ENCODE measurements at regions not wholly inside any gene's neighbourhood (a gene's known extent, or its start where the extent isn't known, plus 50 kb on each side); places are given as distances from the start of the nearest gene placed in this dataset.

DNA sequence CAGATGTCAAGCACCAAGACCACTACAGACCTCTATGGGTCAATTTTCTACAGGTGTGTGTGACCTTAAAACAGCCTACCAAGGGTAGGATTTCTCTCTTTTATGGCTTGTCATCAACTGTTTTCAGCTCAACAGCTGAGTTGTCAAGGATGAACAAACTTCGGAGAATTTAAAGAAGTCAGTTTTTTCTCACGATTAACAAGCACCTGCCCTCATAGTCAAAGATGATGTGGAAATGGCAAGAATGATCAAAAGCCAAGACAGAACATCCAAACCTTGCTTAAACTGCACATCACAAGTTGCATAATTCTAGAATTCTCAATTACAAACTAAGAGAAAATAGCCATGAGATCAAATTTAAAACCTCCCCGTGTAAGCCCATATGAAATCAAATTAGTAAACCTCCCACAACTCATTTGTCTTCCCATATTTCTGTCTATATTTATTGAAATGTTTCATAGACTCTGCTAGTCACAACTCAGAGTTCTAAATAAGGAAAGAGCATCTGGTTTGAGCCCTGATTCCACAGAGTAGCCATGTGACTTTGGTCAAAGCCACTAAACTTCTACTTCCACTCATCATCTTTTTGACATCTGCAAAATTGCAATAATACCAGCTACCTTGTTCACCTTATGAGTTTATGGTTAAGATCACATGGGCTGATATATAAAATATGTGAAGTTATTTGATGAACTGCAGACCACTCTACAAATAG is 521.5 kb upstream of the HTR2A start:
- intact Hi-C loops (cut with DNase I): no loop called here
- TF ChIP-seq POLR2A (IDR thresholded peaks at IDR 0.05): no peak
- TF ChIP-seq, protein P1, sequence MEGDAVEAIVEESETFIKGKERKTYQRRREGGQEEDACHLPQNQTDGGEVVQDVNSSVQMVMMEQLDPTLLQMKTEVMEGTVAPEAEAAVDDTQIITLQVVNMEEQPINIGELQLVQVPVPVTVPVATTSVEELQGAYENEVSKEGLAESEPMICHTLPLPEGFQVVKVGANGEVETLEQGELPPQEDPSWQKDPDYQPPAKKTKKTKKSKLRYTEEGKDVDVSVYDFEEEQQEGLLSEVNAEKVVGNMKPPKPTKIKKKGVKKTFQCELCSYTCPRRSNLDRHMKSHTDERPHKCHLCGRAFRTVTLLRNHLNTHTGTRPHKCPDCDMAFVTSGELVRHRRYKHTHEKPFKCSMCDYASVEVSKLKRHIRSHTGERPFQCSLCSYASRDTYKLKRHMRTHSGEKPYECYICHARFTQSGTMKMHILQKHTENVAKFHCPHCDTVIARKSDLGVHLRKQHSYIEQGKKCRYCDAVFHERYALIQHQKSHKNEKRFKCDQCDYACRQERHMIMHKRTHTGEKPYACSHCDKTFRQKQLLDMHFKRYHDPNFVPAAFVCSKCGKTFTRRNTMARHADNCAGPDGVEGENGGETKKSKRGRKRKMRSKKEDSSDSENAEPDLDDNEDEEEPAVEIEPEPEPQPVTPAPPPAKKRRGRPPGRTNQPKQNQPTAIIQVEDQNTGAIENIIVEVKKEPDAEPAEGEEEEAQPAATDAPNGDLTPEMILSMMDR (IDR thresholded peaks at IDR 0.05): no peak

DNA sequence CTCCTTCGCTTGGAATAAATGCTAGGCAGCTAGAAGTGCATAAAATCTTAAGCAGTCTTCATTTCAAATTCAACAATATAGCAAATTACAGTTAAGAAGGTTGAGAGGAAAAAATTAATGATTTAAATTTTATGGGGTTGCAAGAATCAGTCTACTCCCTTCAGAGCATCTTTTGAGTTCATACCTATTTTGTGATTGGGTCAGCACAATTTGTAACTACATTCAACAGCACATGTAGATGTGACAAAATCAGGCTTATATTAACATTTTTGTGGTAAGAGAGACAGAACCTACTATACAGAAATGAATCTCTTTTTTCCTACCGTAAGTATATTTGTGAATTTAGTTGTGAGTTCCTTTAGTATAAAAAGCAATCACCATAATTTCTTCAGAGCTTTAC is 520.6 kb upstream of the HTR2A start:
- intact Hi-C loops (cut with DNase I): no loop called here
- 83 to 86% methylated on average over 2 of the region's 2 CpGs for WGBS, 2 donors
- no peak for DNase-seq
- H3K27ac ChIP-seq: no peak overlapping the region
- H3K9me3 ChIP-seq: no peaks in the 10 kb centered on the region
- no peaks in the 10 kb centered on the region for H3K36me3 ChIP-seq (replicated peaks in 1 of 2; ENCODE audit: insufficient read depth in 1 of 2, low read depth in 2 of 2)
- TF ChIP-seq, protein P1 (IDR thresholded peaks at IDR 0.05): no peak
- no peak for TF ChIP-seq POLR2A (IDR thresholded peaks at IDR 0.05)
- H3K27me3 ChIP-seq: no peaks in the 10 kb centered on the region
- ATAC-seq: no peak
- H3K4me3 ChIP-seq: no peak overlapping the region
- H3K4me1 ChIP-seq: no peaks in the 10 kb centered on the region

More for the DNA sequence above, 521.5 kb upstream of the HTR2A start:
- Histone ChIP-seq H3K9me3 (no peaks in the 10 kb centered on the region), H3K36me3 (replicated peaks in 1 of 2; ENCODE audit: insufficient read depth in 1 of 2, low read depth in 2 of 2) (no peaks in the 10 kb centered on the region), H3K4me3 (no peak overlapping the region), H3K27ac (no peak overlapping the region), H3K4me1 (no peaks in the 10 kb centered on the region), H3K27me3 (no peaks in the 10 kb centered on the region)
- no peak for DNase-seq
- no peak for ATAC-seq
- 77 to 81% methylated on average over 3 of the region's 3 CpGs for WGBS, 2 donors

- Histone ChIP-seq H3K4me3 (no peak overlapping the region), H3K27ac (no peak overlapping the region), H3K36me3 (replicated peaks in 1 of 2; ENCODE audit: insufficient read depth in 1 of 2, low read depth in 2 of 2) (no peaks in the 10 kb centered on the region), H3K27me3 (no peaks in the 10 kb centered on the region), H3K9me3 (no peaks in the 10 kb centered on the region), H3K4me1 (no peaks in the 10 kb centered on the region)
- ATAC-seq (no peak), DNase-seq (no peak)
- WGBS, 2 donors: 73 to 76% methylated on average over 4 of the region's 4 CpGs
- no peak for TF ChIP-seq POLR2A (IDR thresholded peaks at IDR 0.05)
- TF ChIP-seq, protein P1 (IDR thresholded peaks at IDR 0.05): no peak
- intact Hi-C loops (cut with DNase I): no loop called here
These were observed 518.2 kb upstream of the HTR2A start for GRCh38 chr13:47415048-47415447.

DNA sequence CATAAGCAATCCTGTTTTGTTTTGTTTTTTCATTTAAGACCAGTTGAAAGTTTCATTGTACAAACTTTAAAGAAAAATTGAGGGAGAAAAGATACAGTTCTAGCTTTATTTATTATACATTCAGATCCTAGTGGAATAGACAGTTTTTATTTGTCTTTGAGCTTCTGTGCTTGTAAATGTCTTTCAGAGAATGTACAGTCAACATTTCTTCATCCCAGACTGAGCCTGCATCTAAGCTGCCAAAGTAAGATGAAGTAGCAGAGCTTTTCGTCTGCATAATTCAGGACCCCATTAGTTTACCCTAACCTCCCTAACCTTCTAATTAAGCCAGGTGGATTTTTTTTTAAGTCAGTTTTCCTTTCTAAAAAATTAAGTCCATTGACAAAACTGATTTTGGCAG is 516.7 kb upstream of the HTR2A start:
- ATAC-seq (no peak), DNase-seq (no peak)
- no peaks in the 10 kb centered on the region for H3K4me1 ChIP-seq
- H3K27me3 ChIP-seq: no peaks in the 10 kb centered on the region
- H3K27ac ChIP-seq: no peak overlapping the region
- 48 to 63% methylated on average over 1 of the region's 1 CpG for WGBS, 2 donors
- H3K9me3 ChIP-seq: no peaks in the 10 kb centered on the region
- no peak overlapping the region for H3K4me3 ChIP-seq
- TF ChIP-seq, protein P1 (IDR thresholded peaks at IDR 0.05): no peak
- no peak for TF ChIP-seq POLR2A (IDR thresholded peaks at IDR 0.05)
- intact Hi-C loops (cut with DNase I): no loop called here
- H3K36me3 ChIP-seq (replicated peaks in 1 of 2; ENCODE audit: insufficient read depth in 1 of 2, low read depth in 2 of 2): no peaks in the 10 kb centered on the region

DNA sequence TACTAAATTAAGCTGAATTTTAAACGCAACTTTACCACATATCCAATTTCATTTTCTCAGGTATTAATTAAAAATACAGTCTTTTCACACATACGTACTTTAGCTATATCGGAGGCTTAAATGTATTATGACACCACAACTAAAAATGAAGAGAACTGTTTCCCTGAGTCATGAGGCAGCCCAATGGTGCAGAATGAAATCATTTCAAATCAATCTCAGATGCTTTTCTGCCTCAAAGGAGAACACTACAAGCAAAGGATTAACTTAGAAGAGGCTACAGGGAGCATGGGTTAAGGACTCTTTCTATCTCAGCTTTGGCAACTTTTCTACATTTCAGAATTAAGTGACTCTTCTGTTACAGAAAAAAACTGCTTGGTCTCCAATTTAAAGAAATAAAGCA is 516.3 kb upstream of the HTR2A start:
- Histone ChIP-seq H3K36me3 (replicated peaks in 1 of 2; ENCODE audit: insufficient read depth in 1 of 2, low read depth in 2 of 2) (no peaks in the 10 kb centered on the region), H3K27ac (no peak overlapping the region), H3K27me3 (no peaks in the 10 kb centered on the region), H3K9me3 (no peaks in the 10 kb centered on the region), H3K4me1 (no peaks in the 10 kb centered on the region), H3K4me3 (no peak overlapping the region)
- no peak for ATAC-seq
- intact Hi-C loops (cut with DNase I): no loop called here
- TF ChIP-seq, protein P1 (IDR thresholded peaks at IDR 0.05): no peak
- TF ChIP-seq POLR2A (IDR thresholded peaks at IDR 0.05): no peak
- 77 to 79% methylated on average over 3 of the region's 3 CpGs for WGBS, 2 donors
- DNase-seq: no peak
